ENCODE measurements at regions not wholly inside any gene's neighbourhood (a gene's known extent, or its start where the extent isn't known, plus 50 kb on each side); places are given as distances from the start of the nearest gene placed in this dataset.

DNA sequence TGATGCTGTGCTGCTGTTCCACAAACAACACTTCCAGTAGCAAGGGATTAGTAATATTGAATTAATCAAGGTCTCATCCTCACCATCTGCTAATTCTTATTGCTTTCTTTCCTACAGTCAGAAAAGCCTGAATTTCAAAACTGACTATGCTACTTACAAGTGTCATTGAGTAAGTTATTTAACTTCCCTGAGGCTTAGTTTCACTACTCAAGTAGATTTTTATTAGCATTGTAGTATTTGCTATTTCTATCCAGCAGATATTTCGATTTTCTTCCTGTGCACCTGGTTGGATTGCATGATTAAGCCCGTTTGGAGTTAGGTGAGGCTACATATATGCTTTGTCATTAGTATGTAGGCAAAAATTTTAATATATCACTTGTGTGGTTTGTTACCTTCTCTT is 591.5 kb downstream of the TRHDE start:
- H4K20me1 ChIP-seq (ENCODE audit: control insufficient read depth, insufficient read depth, insufficient read length): no peaks in the 10 kb centered on the region
- no peaks in the 10 kb centered on the region for H3K36me3 Mint-ChIP-seq (ENCODE audit: insufficient read depth in 1 of 3, low read depth in 3 of 3)
- no CpG with 5 or more reads among the region's 2 CpGs for WGBS (ENCODE audit: extremely low coverage, insufficient read length, low lambda C conversion rate)

More for the DNA sequence above, 591.5 kb downstream of the TRHDE start:
- Histone ChIP-seq H4K91ac (ENCODE audit: insufficient read length, low read depth, low read length) (no peak overlapping the region), H3K4me1 (ENCODE audit: insufficient read depth, low read length) (no peaks in the 10 kb centered on the region), H2BK120ac (ENCODE audit: low read depth, low read length, poor library complexity, severe bottlenecking) (no peak overlapping the region), H2BK20ac (ENCODE audit: low read depth, low read length, poor library complexity, severe bottlenecking) (no peak overlapping the region), H3K23me2 (ENCODE audit: insufficient read length, low read depth, low read length, poor library complexity, severe bottlenecking) (no peaks in the 10 kb centered on the region), H4K8ac (replicated peaks; ENCODE audit: insufficient read length, low read depth, low read length) (no peak overlapping the region), H2AFZ (ENCODE audit: low read length) (no peak overlapping the region), H3K18ac (ENCODE audit: insufficient read length, low read depth, low read length) (no peak overlapping the region), H3K27ac (ENCODE audit: insufficient read length, low read depth, low read length) (no peak overlapping the region), H3K14ac (ENCODE audit: insufficient read depth, low read length) (no peak overlapping the region), H3K9ac (ENCODE audit: extremely low read depth, insufficient read length, low read length) (no peak overlapping the region), H3K4me2 (ENCODE audit: insufficient read depth, insufficient read length, low read length) (no peak overlapping the region), H2AK5ac (ENCODE audit: insufficient read length, low read length) (no peak overlapping the region), H2BK5ac (ENCODE audit: insufficient read length, low read length) (no peak overlapping the region), H3K56ac (ENCODE audit: insufficient read length, low read depth, low read length) (no peak overlapping the region), H3K27me3 (ENCODE audit: insufficient read depth, low read length) (no peaks in the 10 kb centered on the region), H3T11ph (ENCODE audit: low read length) (no peak overlapping the region), H3K4ac (ENCODE audit: low read depth, low read length) (no peak overlapping the region), H2BK12ac (ENCODE audit: insufficient read length, low read depth, low read length) (no peak overlapping the region), H2BK15ac (ENCODE audit: low read depth, low read length) (no peak overlapping the region), H4K5ac (ENCODE audit: insufficient read length, low read depth, low read length) (no peak overlapping the region), H3K79me2 (ENCODE audit: insufficient read depth, low read length) (no peaks in the 10 kb centered on the region), H3K9me3 (ENCODE audit: control insufficient read depth, low read depth, low read length) (no peaks in the 10 kb centered on the region), H3K23ac (ENCODE audit: insufficient read length, low read depth, low read length) (no peak overlapping the region), H3K79me1 (ENCODE audit: insufficient read depth, low read depth, low read length, poor library complexity, severe bottlenecking) (no peaks in the 10 kb centered on the region)
- no peak for DNase-seq
- Mint-ChIP-seq H3K4me1 (no peaks in the 10 kb centered on the region), H3K27ac (no peak overlapping the region; a peak in 1 of 7 replicates), H3K27me3 (ENCODE audit: low read depth) (no peaks in the 10 kb centered on the region), H3K4me3 (no peak overlapping the region), H3K9me3 (peaks cover 2 to 3% of the 10 kb centered on the region in 2 experiments; a peak in 3 of 5 replicates)
- TF ChIP-seq, protein P1, sequence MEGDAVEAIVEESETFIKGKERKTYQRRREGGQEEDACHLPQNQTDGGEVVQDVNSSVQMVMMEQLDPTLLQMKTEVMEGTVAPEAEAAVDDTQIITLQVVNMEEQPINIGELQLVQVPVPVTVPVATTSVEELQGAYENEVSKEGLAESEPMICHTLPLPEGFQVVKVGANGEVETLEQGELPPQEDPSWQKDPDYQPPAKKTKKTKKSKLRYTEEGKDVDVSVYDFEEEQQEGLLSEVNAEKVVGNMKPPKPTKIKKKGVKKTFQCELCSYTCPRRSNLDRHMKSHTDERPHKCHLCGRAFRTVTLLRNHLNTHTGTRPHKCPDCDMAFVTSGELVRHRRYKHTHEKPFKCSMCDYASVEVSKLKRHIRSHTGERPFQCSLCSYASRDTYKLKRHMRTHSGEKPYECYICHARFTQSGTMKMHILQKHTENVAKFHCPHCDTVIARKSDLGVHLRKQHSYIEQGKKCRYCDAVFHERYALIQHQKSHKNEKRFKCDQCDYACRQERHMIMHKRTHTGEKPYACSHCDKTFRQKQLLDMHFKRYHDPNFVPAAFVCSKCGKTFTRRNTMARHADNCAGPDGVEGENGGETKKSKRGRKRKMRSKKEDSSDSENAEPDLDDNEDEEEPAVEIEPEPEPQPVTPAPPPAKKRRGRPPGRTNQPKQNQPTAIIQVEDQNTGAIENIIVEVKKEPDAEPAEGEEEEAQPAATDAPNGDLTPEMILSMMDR (conservative IDR thresholded peaks at IDR 0.05): no peak

All from H9 (cell line).